PC-3 (cell line): ENCODE measurements at regions not wholly inside any gene's neighbourhood (a gene's known extent, or its start where the extent isn't known, plus 50 kb on each side); places are given as distances from the start of the nearest gene placed in this dataset.

Experiments
- ATAC-seq: fragments of 200-7000 bp; cut with Tn5 transposase; 2 replicates; pipeline ENCODE4 v1.9.1; 2020; ENCODE audit warnings: mild to moderate bottlenecking, moderate library complexity
- BruUV-seq: library from RNA; stranded (reverse); fragments of 400-500 nt; replicated peaks from 2 replicates; lab custom pipeline; 2021; lab: Mats Ljungman, UMichigan
- CTCF ChIA-PET: fragments of 300-600 bp; sonication (Branson Sonifier 250); formaldehyde crosslinking; loops from one replicate; lab custom pipeline; 2022; ENCODE audit warnings: antibody characterized with exemption; lab: Charles Lee
- POLR2A ChIA-PET: fragments of 300-600 bp; sonication (Branson Sonifier 250); formaldehyde crosslinking; loops from one replicate; lab custom pipeline; 2022; ENCODE audit warnings: antibody characterized with exemption; ENCODE audit not compliant: unreplicated experiment; lab: Charles Lee
- DNase-seq: peaks from one replicate; pipeline ENCODE4 v3.0.0-alpha.2; 2015
- H2AFZ ChIP-seq: fragments of 300-600 bp; sonication (generic); 2 replicates; pipeline ENCODE4 v1.6.0; 2016; ENCODE audit warnings: antibody characterized with exemption, low read length
- H3F3A ChIP-seq: fragments of 300-600 bp; sonication (generic); one replicate; pipeline ENCODE4 v1.6.0; 2017; ENCODE audit warnings: antibody characterized with exemption, low read length, control low read depth, mild to moderate bottlenecking; ENCODE audit not compliant: unreplicated experiment
- H3K27ac ChIP-seq: fragments of 300-600 bp; sonication (generic); 2 replicates; pipeline ENCODE4 v1.5.1; 2016; ENCODE audit warnings: mild to moderate bottlenecking, low read length
- H3K27me3 ChIP-seq: fragments of 300-600 bp; sonication (generic); 2 replicates; pipeline ENCODE4 v1.6.1; 2016; ENCODE audit warnings: low read length, mixed read lengths
- H3K36me3 ChIP-seq: fragments of 300-600 bp; sonication (generic); 2 replicates; pipeline ENCODE4 v1.6.1; 2016; ENCODE audit warnings: low read depth, mixed run types, low read length, mixed read lengths
- H3K4me1 ChIP-seq: fragments of 300-600 bp; sonication (generic); 2 replicates; pipeline ENCODE4 v1.5.1; 2016; ENCODE audit warnings: low read length; ENCODE audit not compliant: insufficient read depth
- H3K4me2 ChIP-seq: fragments of 300-600 bp; sonication (generic); 2 replicates; pipeline ENCODE4 v1.6.0; 2016; ENCODE audit warnings: low read length
- H3K4me3 ChIP-seq: fragments of 300-600 bp; sonication (generic); 2 replicates; pipeline ENCODE4 v1.5.1; 2016; ENCODE audit warnings: mild to moderate bottlenecking, low read length, mixed read lengths
- H3K79me2 ChIP-seq: fragments of 300-600 bp; sonication (generic); 2 replicates; pipeline ENCODE4 v1.6.1; 2017; ENCODE audit warnings: low read length, mixed read lengths
- H3K9ac ChIP-seq: fragments of 300-600 bp; sonication (generic); 2 replicates; pipeline ENCODE4 v1.6.0; 2016; ENCODE audit warnings: mild to moderate bottlenecking, low read length
- H3K9me2 ChIP-seq: fragments of 300-600 bp; sonication (generic); replicated peaks from 2 replicates; pipeline ENCODE4 v1.6.1; 2016; ENCODE audit warnings: mixed run types, low read length, mixed read lengths
- H3K9me3 ChIP-seq: fragments of 300-600 bp; sonication (generic); 2 replicates; pipeline ENCODE4 v1.6.1; 2016; ENCODE audit warnings: low read length, mixed read lengths
- H4K20me1 ChIP-seq: fragments of 300-600 bp; sonication (generic); 2 replicates; pipeline ENCODE4 v1.6.1; 2016; ENCODE audit warnings: low read length, mixed read lengths
- EZH2 ChIP-seq: fragments of 300-600 bp; sonication (generic); IDR thresholded peaks from one replicate; pipeline ENCODE4 v1.6.1; 2017; ENCODE audit warnings: antibody characterized with exemption, mild to moderate bottlenecking, low read length; ENCODE audit not compliant: unreplicated experiment
- EZH2phosphoT487 ChIP-seq: fragments of 300-600 bp; sonication (generic); IDR thresholded peaks from 2 replicates; pipeline ENCODE4 v1.6.1; 2018; ENCODE audit warnings: mild to moderate bottlenecking, antibody characterized with exemption, low read length, borderline replicate concordance
- intact Hi-C: fragments of 100-400 bp; cut with micrococcal nuclease; formaldehyde crosslinking; loops from 2 replicates; pipeline ENCODE4 v1.9.0; 2023
- TF ChIP-seq, protein P1 (sequence below): fragments of 300-600 bp; sonication (generic); conservative IDR thresholded peaks from 2 replicates; pipeline ENCODE4 v1.5.1; 2017; ENCODE audit warnings: antibody characterized with exemption, low read depth, mild to moderate bottlenecking, low read length

- ATAC-seq (no peak), DNase-seq (no peak)
- H3K27ac ChIP-seq: no peak overlapping the region
- no peak overlapping the region for H3K4me3 ChIP-seq
- no peaks in the 10 kb centered on the region for H3K36me3 ChIP-seq
- H3K9ac ChIP-seq: no peak overlapping the region
- H4K20me1 ChIP-seq: no peaks in the 10 kb centered on the region
- ChIA-PET CTCF (no interaction called here), POLR2A (no interaction called here)
- no peaks in the 10 kb centered on the region for H3K79me2 ChIP-seq
- TF ChIP-seq EZH2phosphoT487: no peak
- TF ChIP-seq, protein P1, sequence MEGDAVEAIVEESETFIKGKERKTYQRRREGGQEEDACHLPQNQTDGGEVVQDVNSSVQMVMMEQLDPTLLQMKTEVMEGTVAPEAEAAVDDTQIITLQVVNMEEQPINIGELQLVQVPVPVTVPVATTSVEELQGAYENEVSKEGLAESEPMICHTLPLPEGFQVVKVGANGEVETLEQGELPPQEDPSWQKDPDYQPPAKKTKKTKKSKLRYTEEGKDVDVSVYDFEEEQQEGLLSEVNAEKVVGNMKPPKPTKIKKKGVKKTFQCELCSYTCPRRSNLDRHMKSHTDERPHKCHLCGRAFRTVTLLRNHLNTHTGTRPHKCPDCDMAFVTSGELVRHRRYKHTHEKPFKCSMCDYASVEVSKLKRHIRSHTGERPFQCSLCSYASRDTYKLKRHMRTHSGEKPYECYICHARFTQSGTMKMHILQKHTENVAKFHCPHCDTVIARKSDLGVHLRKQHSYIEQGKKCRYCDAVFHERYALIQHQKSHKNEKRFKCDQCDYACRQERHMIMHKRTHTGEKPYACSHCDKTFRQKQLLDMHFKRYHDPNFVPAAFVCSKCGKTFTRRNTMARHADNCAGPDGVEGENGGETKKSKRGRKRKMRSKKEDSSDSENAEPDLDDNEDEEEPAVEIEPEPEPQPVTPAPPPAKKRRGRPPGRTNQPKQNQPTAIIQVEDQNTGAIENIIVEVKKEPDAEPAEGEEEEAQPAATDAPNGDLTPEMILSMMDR: no peak
- no peak for TF ChIP-seq EZH2
- no peak overlapping the region for H2AFZ ChIP-seq
- no TSS peak for BruUV-seq
- H3K4me1 ChIP-seq: no peaks in the 10 kb centered on the region
- H3K9me2 ChIP-seq: no peaks in the 10 kb centered on the region
- no peaks in the 10 kb centered on the region for H3K9me3 ChIP-seq
- no peak overlapping the region for H3K4me2 ChIP-seq
- no peaks in the 10 kb centered on the region for H3K27me3 ChIP-seq
- H3F3A ChIP-seq: no peaks in the 10 kb centered on the region
- intact Hi-C loops: no loop called here
These were observed 122.0 kb downstream of the CT47B1 start for GRCh38 chrX:120753413-120754251.

GRCh38 chrX:120752431-120753082 lies 122.7 kb upstream of the C1GALT1C1 start:
- intact Hi-C loops: no loop called here
- no peak overlapping the region for H3K4me2 ChIP-seq
- no peaks in the 10 kb centered on the region for H3K4me1 ChIP-seq
- no peak overlapping the region for H3K27ac ChIP-seq
- no peaks in the 10 kb centered on the region for H3K27me3 ChIP-seq
- H3K36me3 ChIP-seq: no peaks in the 10 kb centered on the region
- no peak overlapping the region for H2AFZ ChIP-seq
- ChIA-PET POLR2A (no interaction called here), CTCF (no interaction called here)
- H3K4me3 ChIP-seq: no peak overlapping the region
- H3K79me2 ChIP-seq: no peaks in the 10 kb centered on the region
- H4K20me1 ChIP-seq: no peaks in the 10 kb centered on the region
- no peaks in the 10 kb centered on the region for H3K9me2 ChIP-seq
- H3F3A ChIP-seq: no peaks in the 10 kb centered on the region
- H3K9ac ChIP-seq: no peak overlapping the region
- no peaks in the 10 kb centered on the region for H3K9me3 ChIP-seq
- BruUV-seq: no TSS peak
- no peak for ATAC-seq
- TF ChIP-seq EZH2: no peak
- TF ChIP-seq EZH2phosphoT487: no peak
- TF ChIP-seq, protein P1: no peak
- DNase-seq: no peak

DNA sequence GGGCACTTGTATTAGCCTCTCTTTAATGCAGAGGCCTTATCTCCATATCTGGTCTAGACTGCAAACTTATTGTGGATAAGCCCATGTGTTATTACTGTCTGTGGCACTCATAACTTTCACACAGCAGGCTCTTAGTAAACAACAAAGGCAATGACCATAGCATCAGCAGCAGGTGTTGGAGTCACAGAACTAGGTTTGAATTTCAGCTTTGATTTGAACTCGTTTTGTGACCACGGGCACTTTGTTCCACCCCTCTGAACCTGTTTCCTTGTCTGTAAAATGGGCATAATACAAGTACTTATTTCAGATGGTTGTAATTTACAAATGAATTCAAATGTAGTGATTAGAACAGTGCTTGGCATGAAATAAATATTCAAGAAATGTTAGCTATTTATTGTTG lies 121.8 kb upstream of the C1GALT1C1 start:
- Histone ChIP-seq H3K4me1 (no peaks in the 10 kb centered on the region), H3K79me2 (no peaks in the 10 kb centered on the region), H3K4me2 (no peak overlapping the region), H3F3A (no peaks in the 10 kb centered on the region), H3K9me2 (no peaks in the 10 kb centered on the region), H3K27me3 (no peaks in the 10 kb centered on the region), H4K20me1 (no peaks in the 10 kb centered on the region), H3K9me3 (no peaks in the 10 kb centered on the region), H3K4me3 (no peak overlapping the region), H3K36me3 (no peaks in the 10 kb centered on the region), H2AFZ (no peak overlapping the region), H3K27ac (no peak overlapping the region), H3K9ac (no peak overlapping the region)
- no TSS peak for BruUV-seq
- no peak for ATAC-seq
- POLR2A ChIA-PET: no interaction called here
- CTCF ChIA-PET: no interaction called here
- intact Hi-C loops: no loop called here
- TF ChIP-seq, protein P1: no peak
- TF ChIP-seq EZH2: no peak
- TF ChIP-seq EZH2phosphoT487: no peak
- no peak for DNase-seq
